ENCODE measurements at regions not wholly inside any gene's neighbourhood (a gene's known extent, or its start where the extent isn't known, plus 50 kb on each side); places are given as distances from the start of the nearest gene placed in this dataset.

DNA sequence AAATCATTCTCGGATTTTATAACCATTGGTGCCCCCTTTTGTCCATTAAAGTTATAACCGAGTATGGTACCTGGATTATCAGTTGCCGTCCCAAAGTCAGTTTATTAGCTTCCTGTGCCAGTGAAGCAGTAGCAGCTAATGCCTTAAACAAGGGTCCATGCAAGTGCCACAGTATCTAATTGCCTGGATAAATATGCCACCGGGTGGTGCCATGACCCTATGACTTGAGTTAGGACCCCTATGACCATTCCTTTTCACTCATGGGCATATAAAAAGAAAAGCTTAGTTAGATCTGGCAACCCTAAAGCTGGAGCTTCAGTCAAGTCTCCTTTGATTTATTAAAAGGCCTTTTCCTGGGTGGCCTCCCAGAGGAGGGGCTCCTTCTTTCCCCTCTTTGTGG lies 1314.6 kb downstream of the TMEM121 start:
- no peaks in the 10 kb centered on the region for H4K20me1 ChIP-seq (ENCODE audit: control insufficient read depth, insufficient read depth, low read depth, low read length)
- H3K27ac ChIP-seq (ENCODE audit: low read depth, low read length) = no peak overlapping the region
- no peaks in the 10 kb centered on the region for H3K27me3 ChIP-seq (ENCODE audit: control insufficient read depth, low read length)
- peaks cover 19% of the 10 kb centered on the region for H3K9me3 ChIP-seq (ENCODE audit: control insufficient read depth, insufficient read depth, low read length)
- H3F3A ChIP-seq (ENCODE audit: control insufficient read depth, insufficient read depth) = peaks cover 4% of the 10 kb centered on the region; the same call in 1 of the 2 replicates
- no peak for TF ChIP-seq EZH2phosphoT487 (IDR thresholded peaks at IDR 0.05; ENCODE audit: borderline replicate concordance, low read length)
- TF ChIP-seq, protein P1, sequence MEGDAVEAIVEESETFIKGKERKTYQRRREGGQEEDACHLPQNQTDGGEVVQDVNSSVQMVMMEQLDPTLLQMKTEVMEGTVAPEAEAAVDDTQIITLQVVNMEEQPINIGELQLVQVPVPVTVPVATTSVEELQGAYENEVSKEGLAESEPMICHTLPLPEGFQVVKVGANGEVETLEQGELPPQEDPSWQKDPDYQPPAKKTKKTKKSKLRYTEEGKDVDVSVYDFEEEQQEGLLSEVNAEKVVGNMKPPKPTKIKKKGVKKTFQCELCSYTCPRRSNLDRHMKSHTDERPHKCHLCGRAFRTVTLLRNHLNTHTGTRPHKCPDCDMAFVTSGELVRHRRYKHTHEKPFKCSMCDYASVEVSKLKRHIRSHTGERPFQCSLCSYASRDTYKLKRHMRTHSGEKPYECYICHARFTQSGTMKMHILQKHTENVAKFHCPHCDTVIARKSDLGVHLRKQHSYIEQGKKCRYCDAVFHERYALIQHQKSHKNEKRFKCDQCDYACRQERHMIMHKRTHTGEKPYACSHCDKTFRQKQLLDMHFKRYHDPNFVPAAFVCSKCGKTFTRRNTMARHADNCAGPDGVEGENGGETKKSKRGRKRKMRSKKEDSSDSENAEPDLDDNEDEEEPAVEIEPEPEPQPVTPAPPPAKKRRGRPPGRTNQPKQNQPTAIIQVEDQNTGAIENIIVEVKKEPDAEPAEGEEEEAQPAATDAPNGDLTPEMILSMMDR (IDR thresholded peaks at IDR 0.05; ENCODE audit: low read depth, low read length, poor library complexity, severe bottlenecking) = no peak
- no peak overlapping the region for H3K4me3 ChIP-seq (ENCODE audit: low read length)
- H3K9me2 ChIP-seq (replicated peaks; ENCODE audit: control insufficient read depth, low read length) = no peaks in the 10 kb centered on the region
- no peak overlapping the region for H3K4me2 ChIP-seq (ENCODE audit: low read length)
- peaks cover 26% of the 10 kb centered on the region for H3K4me1 ChIP-seq (ENCODE audit: control insufficient read depth, low read length)
- peaks cover 7% of the 10 kb centered on the region for H3K36me3 ChIP-seq (ENCODE audit: control insufficient read depth, low read length)
- H3K79me2 ChIP-seq (ENCODE audit: control insufficient read depth, low read length) = peaks cover 24% of the 10 kb centered on the region

DNA sequence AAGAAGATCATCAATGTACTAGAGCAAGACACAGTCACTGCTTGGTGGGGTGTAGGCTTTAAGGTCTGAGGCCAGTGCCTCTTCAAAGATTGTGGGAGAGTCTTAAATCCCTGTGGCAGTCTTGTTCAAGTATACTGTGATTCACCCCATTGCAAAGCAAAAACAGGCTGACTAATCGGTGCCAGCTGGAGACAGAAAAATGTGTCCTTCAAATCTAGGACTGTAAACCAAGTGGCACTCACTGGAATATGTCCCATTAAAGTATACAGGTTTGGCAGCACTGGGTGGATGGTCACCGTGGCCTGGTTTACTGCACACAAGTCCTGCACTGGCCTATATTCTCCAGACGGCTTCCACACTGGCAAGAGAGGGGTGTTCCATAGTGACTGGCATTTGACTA lies 1315.3 kb downstream of the TMEM121 start:
- no peaks in the 10 kb centered on the region for H3K27me3 ChIP-seq (ENCODE audit: control insufficient read depth, low read length)
- peaks cover 19% of the 10 kb centered on the region for H3K9me3 ChIP-seq (ENCODE audit: control insufficient read depth, insufficient read depth, low read length)

DNA sequence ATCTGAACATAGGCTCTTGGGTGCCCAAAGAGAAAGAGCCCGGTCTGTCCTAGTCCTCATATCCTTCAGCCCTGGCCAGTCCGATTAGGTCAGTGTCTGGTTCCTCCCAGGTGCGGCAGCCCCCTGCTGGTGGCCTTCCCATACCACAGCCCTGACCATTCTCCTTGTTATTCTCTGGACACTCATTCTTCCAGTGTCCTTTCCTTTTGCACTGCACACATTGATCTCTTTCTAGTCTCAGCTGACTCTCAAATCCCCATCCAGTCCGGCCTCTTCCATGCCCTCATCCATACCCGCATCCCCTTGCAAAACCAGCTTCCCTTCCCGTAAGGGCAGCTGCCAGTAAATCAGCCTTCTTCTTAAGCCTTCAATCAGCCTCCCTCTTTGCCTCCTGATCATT lies 1316.3 kb downstream of the TMEM121 start:
- no peaks in the 10 kb centered on the region for H3K27me3 ChIP-seq (ENCODE audit: control insufficient read depth, low read length)
- peaks cover 11% of the 10 kb centered on the region for H3K36me3 ChIP-seq (ENCODE audit: control insufficient read depth, low read length)
- TF ChIP-seq, protein P1 (IDR thresholded peaks at IDR 0.05; ENCODE audit: low read depth, low read length, poor library complexity, severe bottlenecking) = peak; percentile 63
- no peak for TF ChIP-seq EZH2phosphoT487 (IDR thresholded peaks at IDR 0.05; ENCODE audit: borderline replicate concordance, low read length)
- no peaks in the 10 kb centered on the region for H4K20me1 ChIP-seq (ENCODE audit: control insufficient read depth, insufficient read depth, low read depth, low read length)
- peaks cover 34% of the 10 kb centered on the region for H3K4me1 ChIP-seq (ENCODE audit: control insufficient read depth, low read length)
- no peak overlapping the region for H3K27ac ChIP-seq (ENCODE audit: low read depth, low read length)
- no peaks in the 10 kb centered on the region for H3K9me2 ChIP-seq (replicated peaks; ENCODE audit: control insufficient read depth, low read length)
- peaks cover 19% of the 10 kb centered on the region for H3K9me3 ChIP-seq (ENCODE audit: control insufficient read depth, insufficient read depth, low read length)
- H3K4me2 ChIP-seq (ENCODE audit: low read length) = peak overlapping the region; percentile 90
- peak overlapping the region; percentile 89; the same call in 1 of the 2 replicates for H3K4me3 ChIP-seq (ENCODE audit: low read length)
- peaks cover 12% of the 10 kb centered on the region for H3F3A ChIP-seq (ENCODE audit: control insufficient read depth, insufficient read depth)
- peaks cover 41% of the 10 kb centered on the region for H3K79me2 ChIP-seq (ENCODE audit: control insufficient read depth, low read length)

More for the DNA sequence above, 1315.3 kb downstream of the TMEM121 start:
- peaks cover 7% of the 10 kb centered on the region; the same call in 1 of the 2 replicates for H3F3A ChIP-seq (ENCODE audit: control insufficient read depth, insufficient read depth)
- H3K79me2 ChIP-seq (ENCODE audit: control insufficient read depth, low read length) = peaks cover 31% of the 10 kb centered on the region
- no peak for TF ChIP-seq EZH2phosphoT487 (IDR thresholded peaks at IDR 0.05; ENCODE audit: borderline replicate concordance, low read length)
- TF ChIP-seq, protein P1 (IDR thresholded peaks at IDR 0.05; ENCODE audit: low read depth, low read length, poor library complexity, severe bottlenecking) = no peak
- H4K20me1 ChIP-seq (ENCODE audit: control insufficient read depth, insufficient read depth, low read depth, low read length) = no peaks in the 10 kb centered on the region
- no peak overlapping the region for H3K4me2 ChIP-seq (ENCODE audit: low read length)
- no peak overlapping the region for H3K27ac ChIP-seq (ENCODE audit: low read depth, low read length)
- H3K4me3 ChIP-seq (ENCODE audit: low read length) = no peak overlapping the region
- peaks cover 28% of the 10 kb centered on the region for H3K4me1 ChIP-seq (ENCODE audit: control insufficient read depth, low read length)
- no peaks in the 10 kb centered on the region for H3K9me2 ChIP-seq (replicated peaks; ENCODE audit: control insufficient read depth, low read length)
- peaks cover 7% of the 10 kb centered on the region for H3K36me3 ChIP-seq (ENCODE audit: control insufficient read depth, low read length)

All from DOHH2 (cell line).